ENCODE measurements at regions not wholly inside any gene's neighbourhood (a gene's known extent, or its start where the extent isn't known, plus 50 kb on each side); places are given as distances from the start of the nearest gene placed in this dataset.
A peak's percentile ranks its signal among the peaks of the same experiment; 100 is the strongest.
"Not testable (repeated sequence)": the region's sequence is repeated elsewhere in the genome, so short reads cannot be mapped to it uniquely, and the experiment has no call there.

DNA sequence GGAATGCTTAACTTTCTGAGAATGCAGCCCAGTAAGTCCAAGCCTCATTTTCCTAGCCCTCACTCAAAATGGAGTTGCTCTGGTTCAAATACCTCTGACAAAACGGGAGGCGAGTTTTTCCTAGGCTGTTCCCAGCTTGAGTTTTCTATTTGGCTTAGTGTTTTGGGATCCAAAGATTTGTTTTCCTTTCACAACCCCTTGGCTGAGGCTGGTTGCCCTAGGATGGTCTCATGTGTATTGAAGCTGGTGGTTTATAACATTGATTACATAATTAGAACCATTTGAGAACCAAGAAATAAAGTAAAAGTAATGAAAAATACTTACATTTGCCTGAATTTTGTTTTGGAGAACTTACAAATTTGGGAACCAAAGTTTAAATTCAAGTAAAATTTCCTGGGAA lies 611.1 kb upstream of the LUZP2 start:
- DNase-seq: no peak

DNA sequence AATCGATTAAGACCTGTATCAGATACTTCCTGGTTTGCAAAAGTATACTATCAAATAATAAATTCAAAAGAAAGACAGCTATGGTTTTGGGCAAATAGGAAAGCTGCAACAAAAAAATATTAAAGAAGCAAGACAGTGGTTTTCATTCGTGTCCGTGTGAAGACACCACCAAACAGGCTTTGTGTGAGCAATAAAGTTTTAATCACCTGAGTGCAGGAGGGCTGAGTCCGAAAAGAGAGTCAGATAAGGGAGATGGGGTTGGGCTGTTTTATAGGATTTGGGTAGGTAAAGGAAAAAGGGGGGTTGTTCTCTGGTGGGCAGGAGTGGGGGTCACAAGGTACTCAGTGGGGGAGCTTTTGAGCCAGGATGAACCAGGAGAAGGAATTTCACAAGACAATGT lies 609.7 kb upstream of the LUZP2 start:
- not testable (repeated sequence) for DNase-seq

DNA sequence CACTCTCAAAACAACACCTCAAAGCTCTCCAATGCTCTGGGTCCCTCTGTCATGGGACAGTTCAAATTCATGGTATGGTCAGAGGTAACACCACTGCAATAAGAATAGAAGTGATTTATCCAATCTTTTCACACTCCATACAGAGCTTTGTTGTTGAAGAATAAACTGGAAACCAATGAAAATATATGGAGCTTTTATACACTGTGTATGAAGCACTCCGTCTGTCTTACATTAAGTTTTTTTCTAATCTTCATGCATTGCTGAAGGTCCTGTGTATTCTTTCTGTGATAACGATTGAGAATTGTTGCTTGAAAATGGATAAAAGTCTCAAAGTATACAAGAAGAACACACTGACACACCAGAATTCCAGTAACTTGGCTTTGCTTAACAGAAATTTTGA lies 603.7 kb upstream of the LUZP2 start:
- DNase-seq: no peak

DNA sequence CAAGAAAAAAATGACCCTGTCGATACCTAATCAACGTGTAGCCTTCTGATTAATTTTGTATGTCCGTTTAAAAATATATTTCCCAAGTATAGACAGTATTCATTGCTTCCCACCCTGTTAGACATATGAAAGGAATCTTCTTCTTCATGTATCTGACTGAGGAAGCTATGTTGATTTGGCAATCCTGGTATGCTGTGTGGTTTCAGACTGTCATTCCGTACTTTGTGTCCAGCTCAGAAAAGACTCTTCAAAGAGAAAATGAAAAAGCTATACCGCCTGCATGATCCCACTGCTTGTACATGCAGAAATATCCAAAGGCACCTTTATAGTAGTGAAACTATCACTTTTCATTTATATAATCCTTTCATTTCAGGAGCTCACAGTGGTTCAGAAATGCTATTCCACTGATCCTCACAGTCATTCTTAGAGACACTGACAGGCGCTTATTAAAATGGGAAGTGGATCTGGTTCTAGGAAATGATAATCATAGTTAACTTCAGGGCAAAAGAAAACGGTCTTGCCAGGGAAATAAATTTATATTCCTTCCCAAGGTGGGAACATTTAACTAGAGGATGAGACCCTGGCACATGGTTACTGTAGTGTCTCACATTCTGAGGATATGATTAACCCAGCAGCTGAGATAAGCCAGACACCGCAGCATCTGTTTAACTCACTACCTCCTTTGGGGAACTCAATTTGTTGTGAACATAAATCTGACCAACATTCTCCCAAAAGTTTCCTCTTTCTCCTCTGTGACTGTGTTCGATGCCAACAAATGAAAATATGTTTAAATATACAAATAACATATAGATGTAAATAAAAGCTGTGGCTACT lies 599.2 kb upstream of the LUZP2 start:
- DNase-seq: peak; percentile 86

DNA sequence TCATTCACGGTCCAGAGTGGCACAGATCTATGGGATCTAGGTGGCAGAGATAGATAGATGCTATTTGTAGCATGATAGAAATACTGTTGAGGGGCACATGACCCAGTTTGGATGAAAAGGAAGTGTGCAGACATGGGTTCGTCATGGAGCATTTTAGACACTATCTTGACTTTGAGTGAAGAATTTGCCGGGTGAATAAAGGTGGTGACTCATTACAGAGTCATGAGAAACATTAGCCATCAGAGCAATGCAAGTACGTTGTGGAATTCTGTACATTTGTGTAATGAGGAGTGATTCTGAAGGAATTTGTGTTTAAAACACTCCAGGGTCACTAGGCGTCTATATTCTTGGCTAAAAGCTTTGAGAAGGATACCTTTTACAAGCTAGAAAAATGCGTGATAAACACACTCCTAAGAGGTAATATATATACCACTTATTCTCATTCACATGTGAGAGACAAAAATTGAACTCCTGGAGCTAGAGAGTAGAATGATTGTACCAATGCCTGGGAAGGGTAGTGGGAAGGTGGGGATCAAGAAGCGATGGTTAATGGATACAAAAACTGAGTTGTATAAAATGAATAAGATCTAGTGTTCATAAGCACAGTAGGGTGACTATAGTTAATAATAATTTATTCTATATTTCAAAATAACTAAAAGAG lies 593.7 kb upstream of the LUZP2 start:
- peak; percentile 95 for DNase-seq

DNA sequence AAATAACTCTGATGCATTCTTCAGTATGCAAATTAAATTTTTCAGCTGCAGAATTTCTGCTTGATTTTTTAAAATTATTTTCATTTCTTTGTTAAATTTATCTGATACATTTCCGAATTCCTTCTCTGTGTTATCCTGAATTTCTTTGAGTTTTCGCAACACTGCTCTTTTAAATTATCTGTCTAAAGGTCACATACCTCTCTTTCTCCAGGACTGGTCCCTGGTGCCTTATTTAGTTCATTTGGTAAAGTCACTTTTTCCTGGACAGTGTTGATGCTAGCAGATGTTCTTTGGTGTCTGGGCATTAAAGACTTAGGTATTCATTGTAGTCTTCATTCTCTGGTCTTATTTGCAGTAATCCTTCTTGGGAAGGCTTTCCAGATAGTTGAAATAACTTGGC lies 577.4 kb upstream of the LUZP2 start:
- no peak for DNase-seq

DNA sequence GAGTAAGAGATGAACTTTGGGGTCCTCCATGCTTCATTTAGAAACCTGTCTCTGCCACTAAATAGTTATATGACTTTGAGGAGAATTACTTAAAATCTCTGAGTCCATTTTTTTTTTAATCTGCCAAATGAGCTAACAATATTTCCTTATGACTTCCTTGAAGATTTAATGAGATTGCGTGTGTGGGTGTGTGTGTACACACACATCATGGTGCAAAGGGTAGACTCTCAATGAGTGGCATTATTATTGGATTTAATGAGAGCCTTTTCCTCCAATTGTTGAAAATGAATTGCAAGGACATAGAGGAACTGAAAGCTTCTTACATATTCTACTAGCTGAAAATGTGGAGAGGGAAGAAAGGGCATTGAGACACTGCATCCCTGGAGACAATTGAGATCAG lies 573.5 kb upstream of the LUZP2 start:
- no peak for DNase-seq

DNA sequence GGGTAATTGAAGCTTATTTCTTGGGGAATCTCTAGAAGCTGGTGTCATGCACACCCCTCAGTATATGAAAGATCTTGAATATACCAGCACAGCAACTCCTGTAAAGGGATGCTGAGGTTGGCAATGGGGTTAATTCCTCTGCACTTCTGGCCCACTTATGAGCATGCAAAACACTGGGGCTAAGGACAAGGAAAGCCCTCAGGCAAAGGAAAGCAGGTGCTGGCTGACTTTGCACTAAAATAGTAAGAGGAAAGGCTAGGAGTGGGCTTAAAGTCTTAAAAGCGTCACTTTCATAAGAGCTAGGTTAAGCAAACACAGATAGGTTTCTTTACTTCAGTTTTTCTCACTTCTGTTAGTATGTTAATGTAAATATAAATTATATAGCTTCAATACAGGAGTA lies 572.6 kb upstream of the LUZP2 start:
- DNase-seq: no peak

DNA sequence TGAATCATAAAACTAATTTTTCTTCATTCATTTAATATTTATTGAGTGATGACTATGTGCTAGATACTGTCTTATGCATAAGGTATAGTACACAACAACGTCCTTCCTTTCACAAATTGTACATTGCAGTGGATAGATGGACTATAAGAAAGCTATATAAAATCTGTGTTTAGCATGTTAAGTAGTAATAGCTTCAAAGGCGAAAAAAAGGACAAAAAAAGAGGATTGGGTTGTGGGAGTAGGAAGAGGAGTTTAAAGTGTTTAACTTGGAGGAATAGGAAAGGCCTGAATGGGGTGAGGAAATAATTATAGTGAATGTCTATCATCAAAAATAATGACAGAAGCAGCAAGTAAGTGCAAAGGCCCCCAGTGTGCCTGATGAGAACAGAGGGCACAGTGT lies 565.4 kb upstream of the LUZP2 start:
- DNase-seq: no peak

DNA sequence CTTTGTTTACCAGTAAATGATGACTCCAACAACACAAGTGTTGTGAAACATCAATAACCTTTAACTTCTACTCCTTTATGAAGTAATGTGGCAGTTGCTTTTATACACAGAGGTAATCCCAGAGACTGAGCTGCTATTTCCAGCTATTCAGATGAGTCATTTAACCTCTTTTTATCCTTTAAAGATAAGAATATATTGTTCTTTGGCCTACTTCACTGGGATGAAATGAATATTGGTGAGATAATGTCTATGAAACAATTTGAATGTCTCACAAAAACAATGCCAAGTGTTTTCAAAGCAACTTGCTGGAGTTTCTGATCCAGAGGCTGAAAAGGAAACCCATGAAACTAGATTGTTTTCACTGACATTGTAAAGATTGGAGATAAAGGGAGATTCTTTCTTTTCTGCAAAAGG lies 564.4 kb upstream of the LUZP2 start:
- DNase-seq: peak; percentile 84

DNA sequence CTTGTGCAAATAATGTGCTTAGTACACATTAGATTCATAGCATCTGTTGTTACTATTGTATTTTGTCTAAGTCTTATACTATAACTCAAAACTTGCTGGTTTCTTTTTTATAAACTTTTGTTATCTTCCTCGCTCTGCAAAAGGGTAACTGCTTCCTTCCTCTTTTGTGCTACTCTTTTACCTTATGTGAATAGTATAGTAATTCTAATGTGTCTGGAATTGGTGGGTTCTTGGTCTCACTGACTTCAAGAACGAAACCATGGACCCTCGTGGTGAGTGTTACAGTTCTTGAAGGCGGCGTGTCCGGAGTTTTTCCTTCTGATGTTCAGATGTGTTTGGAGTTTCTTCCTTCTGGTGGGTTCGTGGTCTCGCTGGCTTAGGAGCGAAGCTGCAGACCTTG lies 563.1 kb upstream of the LUZP2 start:
- no peak for DNase-seq

DNA sequence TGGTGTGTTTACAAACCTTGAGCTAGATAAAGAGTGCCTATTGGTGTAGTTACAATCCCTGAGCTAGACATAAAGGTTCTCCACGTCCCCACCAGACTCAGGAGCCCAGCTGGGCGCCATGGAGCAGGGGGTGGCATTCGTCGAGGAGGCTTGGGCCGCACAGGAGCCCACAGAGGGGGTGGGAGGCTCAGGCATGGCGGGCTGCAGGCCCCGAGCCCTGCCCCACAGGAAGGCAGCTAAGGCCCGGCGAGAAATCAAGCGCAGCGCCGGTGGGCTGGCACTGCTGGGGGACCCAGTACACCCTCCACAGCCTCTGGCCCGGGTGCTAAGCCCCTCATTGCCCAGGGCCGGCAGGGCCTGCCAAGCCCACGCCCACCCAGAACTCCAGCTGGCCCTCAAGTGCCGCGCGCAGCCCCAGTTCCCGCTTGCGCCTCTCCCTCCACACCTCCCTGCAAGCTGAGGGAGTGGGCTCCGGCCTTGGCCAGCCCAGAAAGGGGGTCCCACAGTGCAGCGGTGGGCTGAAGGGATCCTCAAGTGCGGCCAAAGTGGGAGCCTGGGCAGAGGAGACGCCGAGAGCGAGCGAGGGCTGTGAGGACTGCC lies 562.1 kb upstream of the LUZP2 start:
- DNase-seq: not testable (repeated sequence)

DNA sequence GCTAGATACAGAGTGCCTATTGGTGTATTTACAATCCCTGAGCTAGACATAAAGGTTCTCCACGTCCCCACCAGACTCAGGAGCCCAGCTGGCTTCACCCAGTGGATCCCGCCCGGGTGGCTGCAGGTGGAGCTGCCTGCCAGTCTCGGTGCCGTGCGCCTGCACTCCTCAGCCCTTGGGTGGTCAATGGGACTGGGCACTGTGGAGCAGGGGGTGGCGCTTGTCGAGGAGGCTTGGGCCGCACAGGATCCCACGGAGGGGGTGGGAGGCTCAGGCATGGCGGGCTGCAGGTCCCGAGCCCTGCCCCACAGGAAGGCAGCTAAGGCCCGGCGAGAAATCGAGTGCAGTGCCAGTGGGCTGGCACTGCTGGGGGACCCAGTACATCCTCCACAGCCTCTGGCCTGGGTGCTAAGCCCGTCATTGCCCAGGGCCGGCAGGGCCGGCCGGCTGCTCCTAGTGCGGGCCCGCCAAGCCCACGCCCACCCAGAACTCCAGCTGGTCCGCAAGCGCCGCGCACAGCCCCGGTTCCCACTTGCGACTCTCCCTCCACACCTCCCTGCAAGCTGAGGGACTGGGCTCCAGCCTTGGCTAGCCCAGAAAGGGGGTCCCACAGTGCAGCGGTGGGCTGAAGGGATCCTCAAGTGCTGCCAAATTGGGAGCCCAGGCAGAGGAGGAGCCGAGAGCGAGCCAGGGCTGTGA lies 554.6 kb upstream of the LUZP2 start:
- not testable (repeated sequence) for DNase-seq

DNA sequence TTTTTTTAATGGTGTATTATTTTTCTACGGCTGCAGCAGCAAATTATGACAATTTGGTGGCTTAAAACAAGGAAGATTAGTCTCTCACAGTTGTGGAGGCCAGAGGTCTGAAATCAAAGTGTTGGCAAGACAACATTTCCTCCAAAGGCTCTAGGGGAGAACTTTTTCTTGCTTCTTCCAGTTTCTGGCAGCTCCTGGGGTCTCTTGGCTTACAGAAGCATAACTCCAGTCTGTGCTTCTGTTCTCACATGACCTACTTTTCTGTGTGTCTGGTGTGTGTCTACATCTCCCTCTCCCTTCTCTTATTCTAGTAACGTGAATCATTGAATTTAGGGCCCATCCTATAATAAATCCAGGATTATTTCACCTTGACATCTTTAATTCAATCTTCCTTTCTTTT lies 551.9 kb upstream of the LUZP2 start:
- DNase-seq: no peak

DNA sequence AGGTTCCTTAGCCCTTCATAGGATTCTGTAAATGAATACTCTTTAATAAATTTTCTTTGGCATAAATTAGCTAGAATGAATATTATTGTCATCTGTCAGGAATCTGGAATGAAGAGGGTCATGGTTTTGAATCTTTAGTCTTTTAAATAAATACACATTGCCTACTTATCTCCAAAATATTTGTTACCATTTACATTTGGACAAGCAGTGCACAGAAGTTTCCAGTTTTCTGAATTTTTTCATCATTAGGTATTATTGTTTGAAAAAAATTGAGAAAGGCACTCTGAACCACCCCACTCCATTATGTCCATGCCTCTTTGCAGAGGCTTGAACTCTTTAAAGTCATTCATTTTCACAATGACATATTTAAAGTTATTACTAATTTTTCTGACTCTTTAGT lies 549.0 kb upstream of the LUZP2 start:
- DNase-seq: no peak

DNA sequence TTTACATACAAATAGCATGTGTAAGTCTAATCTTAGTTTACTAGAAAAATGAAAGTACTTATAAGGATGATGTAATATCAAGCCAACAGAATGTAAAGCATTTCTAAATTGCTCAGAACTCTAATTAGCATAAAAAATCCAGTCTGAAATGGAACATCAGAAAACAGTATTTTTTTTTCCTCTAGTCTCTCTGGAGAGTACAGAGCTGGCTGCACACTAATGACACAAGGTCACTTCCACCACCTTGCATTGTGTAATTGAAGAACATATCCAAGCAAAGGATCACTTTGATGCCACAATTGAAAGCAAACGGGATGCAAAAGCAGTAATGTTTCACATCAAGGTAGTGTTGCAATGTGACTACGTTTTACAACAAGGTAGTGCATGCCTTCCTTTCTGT lies 548.0 kb upstream of the LUZP2 start:
- DNase-seq: no peak

DNA sequence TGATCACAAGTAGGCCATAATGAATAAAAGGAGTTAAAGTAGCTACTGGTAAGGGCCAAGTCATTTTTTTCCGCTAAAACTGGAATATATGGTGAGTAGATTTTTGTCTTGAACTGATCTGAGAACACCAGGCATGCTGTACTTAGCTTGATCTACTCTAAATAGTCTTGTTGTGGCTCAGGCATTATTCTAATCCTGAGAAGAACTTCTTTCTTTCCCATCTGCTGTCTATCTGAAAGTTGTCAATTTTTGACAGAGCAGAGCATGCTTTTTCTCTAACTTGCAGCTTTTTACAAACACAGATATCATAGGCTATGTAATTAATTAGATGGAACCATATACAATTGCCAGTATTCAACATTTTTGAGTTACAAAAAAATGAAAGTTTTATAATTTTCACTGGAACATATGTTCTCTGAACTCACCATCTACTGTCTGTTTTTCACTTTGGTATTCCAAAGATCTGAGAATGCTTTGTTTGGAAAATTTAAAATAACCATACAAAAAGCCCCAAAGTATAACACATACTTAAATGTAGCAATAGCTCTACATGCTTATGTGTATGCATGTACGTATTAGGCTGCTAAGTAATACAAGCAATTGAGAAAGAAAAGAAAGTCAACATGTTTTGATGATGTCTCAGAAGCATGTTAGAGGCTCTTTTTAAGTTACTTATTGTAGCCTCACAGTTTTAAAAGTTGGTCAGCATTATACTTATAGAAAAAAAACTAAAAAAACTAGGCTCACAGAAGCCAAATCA lies 542.7 kb upstream of the LUZP2 start:
- DNase-seq: no peak

DNA sequence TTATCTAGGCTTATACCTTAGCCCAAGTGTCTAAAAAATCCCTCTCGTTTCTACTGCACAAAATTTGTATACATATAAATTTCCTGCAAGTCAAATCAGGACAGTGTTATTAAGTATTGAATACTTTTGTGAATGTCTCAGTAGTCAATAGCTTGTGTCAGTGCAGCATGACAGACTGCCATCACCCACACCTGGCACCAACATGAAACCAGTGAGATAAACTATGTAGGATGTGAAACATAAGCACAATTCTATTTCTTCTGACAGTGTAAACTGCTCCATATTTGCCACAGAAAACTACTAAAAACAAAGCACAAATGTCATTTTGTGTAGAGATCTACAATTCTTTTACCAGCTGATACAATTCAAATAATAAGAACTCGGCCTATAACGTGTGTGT lies 542.1 kb upstream of the LUZP2 start:
- no peak for DNase-seq

DNA sequence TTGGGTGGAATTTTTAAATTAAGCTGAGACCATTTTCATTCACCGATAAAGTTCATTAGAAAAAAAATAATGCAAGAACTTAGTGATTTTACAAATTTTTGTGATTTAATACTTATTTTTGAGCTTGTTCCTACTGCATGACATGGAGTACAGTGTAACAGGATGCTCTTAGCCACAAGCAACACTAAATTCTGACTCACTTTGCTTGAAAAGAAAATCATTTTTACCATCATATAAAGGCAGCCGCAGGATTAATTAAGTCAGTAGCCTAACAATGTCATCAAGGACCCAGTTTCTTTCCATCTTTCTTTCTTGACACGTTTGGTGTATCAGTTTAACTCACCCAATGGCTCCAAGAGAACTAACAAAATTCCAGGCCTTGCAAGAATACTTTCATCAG lies 540.3 kb upstream of the LUZP2 start:
- no peak for DNase-seq

DNA sequence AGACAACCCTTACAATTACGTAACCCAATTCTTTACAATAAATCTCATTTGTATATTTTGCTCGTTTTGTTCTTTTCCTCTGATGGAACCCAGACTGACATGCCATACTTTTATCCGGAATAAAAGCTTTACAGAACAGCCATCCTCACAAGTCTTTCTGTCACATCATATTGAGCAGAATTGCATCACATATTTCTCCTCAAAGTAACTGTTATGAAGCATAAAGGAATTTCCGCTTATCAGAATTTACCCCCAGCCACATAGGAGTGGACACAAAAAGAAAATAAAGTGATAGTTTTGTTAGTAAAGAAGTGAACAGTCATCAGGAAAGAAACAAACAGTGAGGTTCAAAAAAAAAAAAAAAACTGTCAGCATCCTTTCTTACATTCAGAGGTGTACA lies 539.5 kb upstream of the LUZP2 start:
- peak; percentile 9 for DNase-seq

DNA sequence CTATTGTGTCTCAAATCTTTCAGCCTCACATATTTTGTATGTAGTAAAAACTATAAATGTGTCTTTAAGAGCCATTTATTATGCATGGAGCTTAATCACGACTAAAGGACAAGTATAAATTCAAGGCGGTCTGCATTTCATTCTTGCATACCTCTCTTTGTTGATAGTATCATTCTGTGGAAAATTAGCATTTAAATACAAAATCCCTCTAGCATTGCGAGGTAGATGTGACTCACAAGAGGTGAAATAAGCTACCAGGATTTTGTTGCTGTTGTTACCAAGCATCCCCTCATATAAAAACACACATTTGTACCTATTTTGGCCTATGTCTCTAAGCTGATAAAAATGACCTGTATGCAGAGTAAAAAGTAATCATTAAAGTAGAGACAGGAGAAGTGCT lies 537.4 kb upstream of the LUZP2 start:
- no peak for DNase-seq

DNA sequence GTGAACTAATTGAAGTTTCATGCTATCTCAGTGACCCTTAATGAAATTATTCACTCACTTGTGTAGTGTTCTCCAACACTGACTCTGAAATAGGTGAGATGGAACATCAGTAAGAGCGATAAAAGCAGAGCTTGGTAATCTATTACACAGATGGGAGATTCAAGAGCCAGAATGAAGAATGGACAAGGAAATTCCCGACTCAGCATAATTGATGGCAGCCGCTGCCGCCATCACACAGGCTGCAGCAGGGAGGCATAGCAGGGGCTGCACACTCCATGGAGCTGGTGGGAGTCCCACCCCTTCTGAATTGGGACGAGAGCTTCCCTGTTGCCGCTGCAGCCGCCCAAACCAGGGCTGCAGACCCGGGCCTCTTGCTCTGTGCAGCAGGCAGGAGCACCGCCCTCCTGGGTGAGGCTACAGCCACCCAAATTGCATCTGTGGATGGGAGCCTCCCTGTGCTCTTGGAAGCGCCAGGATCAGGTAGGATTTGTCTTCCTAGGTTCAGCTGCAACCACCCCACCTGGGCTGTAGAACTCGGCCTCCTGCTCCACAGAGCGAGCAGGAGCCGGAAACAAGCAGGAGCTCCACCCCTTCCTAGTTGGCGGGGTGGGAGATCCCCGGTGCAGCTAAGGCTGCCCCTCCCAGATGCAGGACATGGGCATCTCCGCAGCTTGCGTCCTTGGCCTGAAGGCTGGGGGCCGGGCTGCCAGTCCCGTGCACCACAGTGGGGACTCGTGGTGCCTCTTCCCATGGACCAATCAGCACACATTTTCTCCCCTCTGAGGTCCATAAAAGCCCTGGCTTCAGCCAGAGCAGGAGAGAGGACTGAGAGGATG lies 535.1 kb upstream of the LUZP2 start:
- DNase-seq: no peak

Measured in NCI-H226 (cell line).